Omental fat pad (tissue), 3 donors: ENCODE measurements at regions not wholly inside any gene's neighbourhood (a gene's known extent, or its start where the extent isn't known, plus 50 kb on each side); places are given as distances from the start of the nearest gene placed in this dataset.

Experiments
- ATAC-seq: fragments of 150-250 bp; one replicate; pipeline ENCODE4 v1.9.1; 2016; ENCODE audit warnings: mild to moderate bottlenecking, moderate library complexity; ENCODE audit not compliant: low FRiP score
- DNase-seq: peaks from one replicate; pipeline ENCODE4 v3.0.0-alpha.2; 2019; ENCODE audit warnings: low spot score
- CTCF ChIP-seq, 3 donors: fragments of 450-650 bp; IDR thresholded peaks; one replicate each; pipeline ENCODE4 v1.5.1; 2016 to 2017; ENCODE audit warnings: antibody characterized with exemption in 3 of 3, mild to moderate bottlenecking in 3 of 3, moderate library complexity in 2 of 3

- ATAC-seq: no peak
These were observed 92.2 kb downstream of the KLF4 start for GRCh38 chr9:107397076-107398044.

DNA sequence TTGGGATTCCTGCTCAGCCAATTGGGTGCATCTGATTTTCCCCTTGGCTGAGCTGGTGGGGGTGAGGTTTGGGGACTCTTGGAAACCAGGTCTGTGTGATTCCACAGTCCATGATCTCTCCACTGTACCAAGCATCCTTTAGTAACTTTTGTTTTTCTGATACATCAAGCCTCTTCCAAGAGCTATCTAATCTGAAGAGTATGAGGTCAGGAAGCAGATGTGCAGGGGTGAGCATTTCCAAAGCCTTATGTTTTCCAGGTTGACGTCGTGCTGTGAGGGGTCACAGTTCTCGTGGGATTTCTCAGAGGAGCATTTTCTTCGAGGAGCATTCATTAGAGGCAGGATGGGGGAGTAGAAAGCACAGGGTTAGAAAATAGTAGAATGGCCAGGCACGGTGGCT lies 95.3 kb downstream of the KLF4 start:
- DNase-seq: no peak
- TF ChIP-seq CTCF (IDR thresholded peaks at IDR 0.05): no peak
- ATAC-seq: no peak

More at GRCh38 chr9:107397076-107398044, 92.2 kb downstream of the KLF4 start:
- DNase-seq: no peak
- no peak for TF ChIP-seq CTCF (IDR thresholded peaks at IDR 0.05)

GRCh38 chr9:107390778-107391177 lies 98.8 kb downstream of the KLF4 start:
- no peak for TF ChIP-seq CTCF (IDR thresholded peaks at IDR 0.05)
- no peak for ATAC-seq

GRCh38 chr9:107390279-107390678 lies 99.3 kb downstream of the KLF4 start:
- DNase-seq (no peak), ATAC-seq (peak; percentile 16)
- TF ChIP-seq CTCF (IDR thresholded peaks at IDR 0.05): no peak

More at GRCh38 chr9:107390778-107391177, 98.8 kb downstream of the KLF4 start:
- DNase-seq: no peak

GRCh38 chr9:107389617-107390071 lies 99.9 kb downstream of the KLF4 start:
- DNase-seq: no peak
- peak; percentile 88 for ATAC-seq
- no peak for TF ChIP-seq CTCF (IDR thresholded peaks at IDR 0.05)

DNA sequence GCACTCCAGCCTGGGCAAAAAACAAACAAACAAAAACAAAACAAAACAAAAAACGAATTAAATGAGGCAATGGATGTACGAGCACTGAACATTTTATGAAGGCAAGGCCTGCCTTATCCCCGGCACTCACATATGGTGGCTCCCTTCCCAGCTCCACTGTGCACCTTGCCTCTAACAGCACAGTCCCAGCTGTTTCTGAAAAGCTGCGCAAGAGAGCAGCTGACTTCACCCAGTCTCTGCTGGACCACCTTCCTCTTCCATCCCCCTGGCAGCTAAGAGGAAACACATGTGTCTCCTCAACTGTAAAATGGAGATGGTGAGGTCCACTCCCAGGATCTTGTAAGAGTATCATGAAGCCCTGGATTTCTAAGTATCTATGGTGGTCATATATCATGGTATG lies 100.7 kb downstream of the KLF4 start:
- no peak for DNase-seq
- TF ChIP-seq CTCF (IDR thresholded peaks at IDR 0.05): no peak
- ATAC-seq: no peak

DNA sequence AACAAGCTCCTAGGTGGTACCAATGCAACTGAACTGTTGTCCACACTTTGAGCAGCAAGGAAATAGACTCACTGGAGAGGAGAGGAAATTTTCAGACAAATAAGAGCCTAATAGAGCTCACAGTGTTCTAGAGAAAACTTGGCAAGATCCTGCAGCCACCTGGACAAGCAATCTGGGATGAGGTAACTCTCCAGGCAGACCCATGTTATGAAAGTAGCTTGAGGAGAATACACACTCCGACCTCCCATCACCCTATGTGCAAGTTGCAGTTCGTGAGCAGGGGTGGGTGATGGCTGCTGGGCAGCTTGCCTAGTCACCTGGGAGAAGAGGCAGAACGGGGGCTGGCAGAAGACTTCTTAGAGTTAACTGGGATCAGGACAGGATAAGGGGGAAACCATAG lies 102.2 kb downstream of the KLF4 start:
- ATAC-seq: no peak

More for the DNA sequence above, 102.2 kb downstream of the KLF4 start:
- DNase-seq: no peak
- TF ChIP-seq CTCF (IDR thresholded peaks at IDR 0.05): no peak
